ENCODE measurements at regions not wholly inside any gene's neighbourhood (a gene's known extent, or its start where the extent isn't known, plus 50 kb on each side); places are given as distances from the start of the nearest gene placed in this dataset.
A peak's percentile ranks its signal among the peaks of the same experiment; 100 is the strongest.

DNA sequence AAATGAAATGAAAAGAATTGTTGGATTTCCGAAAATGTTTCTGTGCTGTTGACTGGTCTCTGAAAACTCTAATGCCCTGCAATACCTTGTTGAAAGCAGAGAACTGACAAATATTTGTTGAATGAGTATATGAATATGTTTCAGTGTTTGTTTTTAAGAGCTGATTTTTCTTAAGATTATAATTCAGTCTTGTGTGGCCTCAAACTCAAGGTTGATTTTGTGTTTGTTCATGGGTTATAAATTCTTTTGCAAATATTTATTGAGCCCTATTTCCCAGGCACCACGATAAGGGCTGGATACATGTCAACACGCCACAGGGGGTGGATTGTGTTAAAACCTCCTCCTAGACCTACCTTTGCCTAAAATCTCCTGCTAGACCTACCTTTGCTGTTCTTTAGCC is 203.9 kb upstream of the PLPP4 start:
- intact Hi-C loops (cut with DNase I) = no loop called here
- no peak for DNase-seq

DNA sequence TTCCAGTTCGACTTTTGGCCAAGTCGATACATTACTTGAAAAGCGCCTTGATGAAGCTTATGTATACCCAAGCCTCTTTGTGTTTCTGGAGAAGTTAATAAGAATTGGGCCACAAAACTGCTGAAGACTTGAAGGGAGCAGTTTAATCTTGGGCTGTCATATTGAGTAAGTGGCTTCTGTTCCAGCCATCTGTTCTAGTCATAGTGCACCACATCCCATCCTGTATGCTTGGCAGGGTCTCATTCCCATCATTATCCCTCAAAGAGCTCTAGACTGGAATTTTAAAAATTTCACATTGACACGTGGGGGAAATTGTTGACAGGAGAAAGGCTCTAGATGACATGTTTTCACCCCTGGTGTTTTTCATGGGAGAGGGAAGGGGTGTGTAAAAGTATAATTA is 196.6 kb upstream of the PLPP4 start:
- intact Hi-C loops (cut with DNase I) = no loop called here
- DNase-seq = no peak

DNA sequence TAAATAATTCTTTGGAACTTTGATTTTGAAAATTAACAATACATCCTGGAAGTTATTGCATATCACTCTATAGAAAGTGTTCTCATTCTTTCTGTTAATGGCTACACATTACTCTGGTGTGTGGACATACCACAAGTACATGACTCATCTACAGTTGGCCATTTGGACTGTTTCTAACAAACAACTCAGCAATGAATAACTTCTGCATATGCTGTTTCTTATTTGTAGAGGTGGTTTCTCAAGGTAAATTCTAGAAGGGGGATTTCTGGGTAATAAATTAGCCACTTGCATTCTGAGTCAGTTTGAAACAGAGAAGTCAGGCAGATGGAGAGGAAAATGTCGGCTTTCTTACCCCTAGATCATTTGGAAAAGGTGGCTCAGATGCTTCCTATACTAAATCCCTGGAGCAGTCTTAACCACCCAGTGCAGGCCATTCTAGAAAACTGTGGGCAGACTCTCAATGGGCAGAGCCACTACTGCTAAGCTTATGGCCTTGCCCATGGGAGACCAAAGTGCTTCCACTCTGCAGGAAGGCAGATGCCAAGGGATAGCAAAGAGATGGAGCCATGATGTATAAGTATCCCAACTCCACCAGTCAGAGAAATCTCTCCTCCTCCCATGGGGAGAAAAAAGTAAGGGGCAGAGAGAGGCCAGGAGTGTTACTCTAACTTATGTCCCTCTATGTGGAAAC is 194.0 kb upstream of the PLPP4 start:
- no peak for DNase-seq
- intact Hi-C loops (cut with DNase I) = no loop called here

DNA sequence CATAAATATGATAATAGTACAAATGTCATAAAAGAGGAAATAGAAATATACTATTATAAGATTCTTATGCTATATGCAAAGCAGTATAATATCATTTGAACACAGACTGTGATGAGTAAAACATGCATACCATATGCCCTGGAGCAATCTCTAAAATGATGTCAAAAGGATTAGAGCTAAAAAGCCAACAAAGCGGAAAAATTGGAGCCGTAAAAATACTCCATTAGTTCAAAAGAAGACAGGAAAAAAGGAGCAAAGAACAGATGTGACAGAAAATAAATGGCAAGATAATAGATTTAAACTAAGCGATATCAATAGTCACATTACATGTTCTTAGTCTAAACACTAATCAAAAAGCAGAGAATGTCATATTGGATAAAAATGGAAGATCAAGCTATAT is 191.0 kb upstream of the PLPP4 start:
- DNase-seq = no peak
- intact Hi-C loops (cut with DNase I) = no loop called here

DNA sequence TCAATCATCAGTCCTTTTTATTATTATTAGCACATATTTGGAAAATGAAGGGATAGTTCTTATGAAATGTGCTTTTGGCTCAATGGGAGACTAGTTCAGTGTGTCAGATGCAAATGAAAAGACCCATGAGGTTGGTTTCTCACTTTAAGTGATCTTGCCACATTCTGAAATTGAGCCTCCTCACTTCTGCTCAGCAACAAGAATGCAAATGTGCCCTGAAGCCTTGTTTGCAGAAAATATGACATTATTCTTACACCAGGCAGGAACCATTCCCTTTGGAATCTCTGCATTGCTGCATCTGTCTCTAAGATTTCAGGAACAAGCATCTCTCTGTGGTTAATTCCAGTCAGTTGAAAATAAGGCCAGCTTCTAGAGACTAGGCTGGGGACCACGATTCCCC is 186.1 kb upstream of the PLPP4 start:
- intact Hi-C loops (cut with DNase I) = no loop called here
- no peak for DNase-seq

DNA sequence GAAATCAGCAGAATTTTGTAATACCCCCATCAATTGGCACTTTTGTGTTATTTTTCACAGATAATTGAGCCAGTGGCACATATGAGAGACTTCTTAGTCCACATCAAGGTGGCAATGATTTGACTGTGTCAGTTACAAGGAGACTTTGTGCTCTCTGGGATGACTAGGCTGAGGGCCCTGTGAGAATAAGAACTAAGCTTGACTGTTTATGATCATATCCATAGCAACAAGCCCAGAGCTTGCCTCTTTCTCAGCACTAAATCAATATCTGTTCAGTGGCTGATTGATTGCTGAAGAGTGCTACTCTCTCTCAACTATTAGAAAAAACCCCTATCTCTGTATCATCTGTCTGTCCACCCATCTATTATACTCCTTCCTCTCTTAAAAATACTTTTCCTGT is 185.3 kb upstream of the PLPP4 start:
- intact Hi-C loops (cut with DNase I) = no loop called here
- DNase-seq = no peak

DNA sequence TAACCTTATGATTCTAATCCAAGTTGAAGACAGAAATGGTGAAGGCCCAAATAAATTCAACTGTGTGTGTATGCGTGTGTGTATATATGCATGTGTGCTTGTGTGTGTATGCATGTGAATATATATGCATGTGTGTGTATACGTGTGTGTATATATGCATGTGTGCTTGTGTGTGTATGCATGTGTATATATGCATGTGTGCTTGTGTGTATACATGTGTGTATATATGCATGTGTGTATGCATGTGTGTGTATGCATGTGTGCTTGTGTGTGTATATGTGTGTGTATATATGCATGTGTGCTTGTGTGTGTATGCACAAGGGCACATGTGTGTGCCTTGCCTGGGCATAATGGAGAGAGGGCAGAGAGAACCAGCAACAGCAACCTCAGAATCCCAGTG is 184.7 kb upstream of the PLPP4 start:
- no peak for DNase-seq
- intact Hi-C loops (cut with DNase I) = no loop called here

DNA sequence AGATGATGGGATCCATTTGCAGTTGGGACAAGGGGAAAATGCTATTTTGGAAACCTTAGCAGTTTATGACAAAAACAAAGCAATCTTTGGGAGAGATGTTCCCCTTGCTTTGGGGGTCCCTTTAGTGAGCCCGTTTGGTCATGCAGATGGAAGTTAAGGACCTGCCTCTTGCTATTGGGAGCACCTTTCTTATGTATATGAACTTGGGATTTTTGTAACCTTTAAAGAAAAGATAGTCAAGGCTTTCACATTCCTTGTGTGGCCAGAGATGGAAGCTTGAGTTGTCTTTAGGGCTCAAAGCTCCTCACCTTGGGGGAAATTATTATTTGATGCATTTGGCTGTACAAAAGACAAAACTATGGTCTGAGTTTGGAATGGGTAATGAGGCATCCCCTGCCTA is 179.0 kb upstream of the PLPP4 start:
- no peak for DNase-seq
- intact Hi-C loops (cut with DNase I) = no loop called here

DNA sequence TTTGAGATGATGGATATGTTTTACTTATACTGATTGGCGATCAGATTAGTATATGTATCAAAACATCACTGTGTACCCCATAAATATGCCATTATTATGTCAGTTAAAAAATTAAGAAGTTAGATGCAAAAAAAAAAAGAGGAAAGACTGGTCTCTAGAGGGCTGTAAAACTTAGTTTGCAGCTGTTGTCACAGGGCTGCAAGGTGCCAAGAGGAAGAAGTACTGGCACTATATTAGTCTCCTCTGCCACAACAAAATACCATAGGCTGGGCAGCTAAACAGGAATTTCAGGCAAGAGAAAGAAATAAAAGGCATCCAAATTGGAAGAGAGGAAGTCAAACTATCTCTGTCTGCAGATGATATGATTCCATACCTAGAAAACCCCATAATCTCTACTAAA is 177.8 kb upstream of the PLPP4 start:
- DNase-seq = no peak
- intact Hi-C loops (cut with DNase I) = no loop called here

DNA sequence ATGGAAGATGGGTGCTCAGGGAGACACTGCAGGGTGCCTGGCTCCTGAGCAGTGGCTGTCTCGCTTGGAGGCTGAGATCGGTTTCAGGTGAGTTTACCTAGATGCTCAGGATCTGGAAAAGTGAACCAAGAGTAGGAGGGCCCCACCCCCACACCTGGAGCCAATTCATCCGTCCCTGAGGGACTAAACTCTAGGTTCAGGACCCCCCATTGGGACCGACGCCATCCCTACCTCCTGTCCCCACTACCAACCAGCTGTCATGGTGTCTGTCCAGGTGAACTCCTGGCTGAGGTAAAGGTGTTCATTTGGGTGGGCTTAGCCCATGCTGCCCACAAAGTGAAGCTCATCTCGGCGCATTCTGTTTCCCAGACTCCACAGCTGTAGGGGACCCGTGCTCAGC is 174.6 kb upstream of the PLPP4 start:
- DNase-seq = no peak
- intact Hi-C loops (cut with DNase I) = no loop called here

DNA sequence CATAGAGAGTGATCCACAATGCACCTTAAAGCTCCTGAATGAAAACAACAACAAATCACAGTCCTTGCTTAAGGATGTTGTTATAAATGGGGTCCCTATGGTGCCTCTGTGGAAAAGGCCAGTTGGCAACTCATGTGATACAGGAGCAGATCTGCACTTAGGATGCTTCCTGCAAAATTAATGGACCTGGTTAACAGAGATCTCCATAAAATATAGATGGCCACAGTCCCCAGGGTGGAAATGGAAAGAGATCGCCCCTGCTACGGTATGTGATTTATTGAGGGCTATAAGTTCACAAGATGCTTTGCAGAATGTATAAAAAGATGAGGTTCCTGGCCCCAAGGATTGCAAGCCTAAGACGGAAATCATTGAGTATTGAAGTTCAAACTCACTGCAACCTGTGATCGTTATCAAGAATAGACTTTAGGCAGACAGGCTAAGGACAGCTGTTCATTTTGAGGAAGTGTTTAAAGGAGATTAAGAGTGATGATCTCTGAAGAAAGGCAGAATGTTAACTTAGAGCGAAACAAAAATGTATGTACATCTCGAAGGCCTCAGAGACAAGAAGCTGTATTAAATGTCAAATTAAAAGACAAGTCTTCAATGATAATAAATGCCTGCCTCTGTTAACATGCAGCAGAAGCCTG is 174.1 kb upstream of the PLPP4 start:
- intact Hi-C loops (cut with DNase I) = no loop called here
- no peak for DNase-seq

DNA sequence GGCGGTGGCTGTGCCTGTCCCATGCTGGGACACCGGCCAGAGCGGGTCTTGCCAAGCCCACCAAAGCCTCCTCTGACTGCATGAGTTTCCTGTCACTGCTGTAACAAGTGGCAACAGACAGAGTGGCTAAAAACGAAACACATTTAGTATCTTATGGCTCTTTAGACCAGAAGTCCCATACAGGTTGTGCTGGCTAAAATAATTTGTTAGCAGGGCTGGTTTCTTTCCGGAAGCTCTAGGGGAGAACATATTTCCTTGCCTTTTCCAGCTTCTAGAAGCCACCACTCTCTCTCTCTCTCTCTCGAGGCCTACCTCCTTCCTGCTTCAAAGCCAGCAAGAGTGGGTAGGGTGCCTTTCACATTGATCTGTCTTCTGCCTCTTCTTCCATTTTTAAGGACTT is 171.6 kb upstream of the PLPP4 start:
- DNase-seq = no peak
- intact Hi-C loops (cut with DNase I) = no loop called here

DNA sequence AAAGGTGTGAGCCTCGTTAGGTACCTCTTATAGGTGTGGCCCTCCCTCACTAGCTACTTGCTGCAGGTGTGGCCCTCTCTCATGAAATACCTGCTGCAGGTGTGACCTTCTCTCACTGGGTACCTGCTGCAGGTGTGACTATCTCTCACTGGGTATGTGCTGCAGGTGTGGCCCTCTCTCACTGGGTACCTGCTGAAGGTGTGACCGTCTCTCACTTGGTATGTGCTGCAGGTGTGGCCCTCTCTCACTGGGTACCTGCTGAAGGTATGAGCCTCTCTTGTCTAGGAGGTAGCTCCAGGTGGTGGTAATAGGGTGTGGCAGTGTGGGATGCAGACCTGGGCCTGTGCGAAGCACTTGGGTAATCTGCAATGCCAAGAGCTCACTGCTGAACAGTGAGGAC is 170.7 kb upstream of the PLPP4 start:
- DNase-seq = no peak
- intact Hi-C loops (cut with DNase I) = no loop called here

DNA sequence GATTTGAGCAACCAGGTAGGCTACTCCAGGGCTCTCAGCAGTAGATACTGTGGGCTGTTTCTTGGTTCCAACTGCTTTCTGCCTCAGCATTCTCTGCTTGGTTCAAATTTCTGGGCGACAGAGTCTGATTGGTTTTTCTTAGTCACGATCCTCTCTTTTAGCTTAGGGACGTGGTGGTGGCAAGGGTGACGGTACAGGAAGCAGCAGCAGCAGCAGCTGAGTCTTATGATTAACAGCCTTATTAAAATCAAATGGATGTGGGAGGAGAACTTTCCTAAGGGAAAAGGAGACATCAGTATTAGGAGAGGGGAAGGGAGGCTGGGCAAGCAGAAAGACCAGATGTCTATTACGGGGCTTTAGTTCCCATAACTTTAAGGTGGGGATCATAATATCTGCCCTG is 156.5 kb upstream of the PLPP4 start:
- intact Hi-C loops (cut with DNase I) = no loop called here
- peak in 10 of 42 donors; percentile 2 to 33 (median 12) for DNase-seq

DNA sequence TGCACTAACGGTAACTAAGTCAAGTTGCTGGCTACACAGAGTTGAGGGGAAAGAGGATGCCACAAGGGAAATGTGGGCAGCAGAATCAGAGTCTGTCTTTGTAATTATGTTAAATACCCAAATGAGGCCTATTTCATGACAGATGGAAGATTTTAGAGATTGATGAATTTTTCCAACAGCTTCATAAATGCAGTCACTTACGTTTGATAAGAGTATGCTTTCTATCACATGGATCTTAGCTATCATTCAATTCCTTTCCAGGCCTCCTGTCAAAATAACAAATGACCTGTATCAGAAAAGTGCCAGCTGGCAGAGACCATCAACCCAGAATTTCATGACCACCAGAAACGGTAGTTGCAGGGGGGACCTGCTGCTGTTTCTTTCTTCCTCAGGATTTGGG is 148.4 kb upstream of the PLPP4 start:
- no peak for DNase-seq
- intact Hi-C loops (cut with DNase I) = no loop called here

DNA sequence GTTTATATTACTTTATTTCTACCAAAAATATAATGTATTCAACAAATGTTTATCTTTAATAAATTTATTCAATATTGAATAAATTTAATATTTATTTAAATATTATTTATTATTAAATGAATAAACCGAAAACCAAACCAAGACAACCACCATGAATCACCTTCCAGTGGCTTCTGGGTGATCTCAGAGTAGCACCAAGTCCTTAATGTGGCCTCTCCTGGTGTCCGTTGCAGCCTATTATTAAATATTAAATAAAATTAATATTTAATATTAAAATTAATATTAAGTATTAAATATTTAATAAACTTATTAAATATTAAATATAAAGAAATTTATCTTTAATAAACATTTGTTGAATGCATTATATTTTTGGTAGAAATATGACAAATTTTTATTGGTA is 143.3 kb upstream of the PLPP4 start:
- DNase-seq = no peak
- intact Hi-C loops (cut with DNase I) = no loop called here

DNA sequence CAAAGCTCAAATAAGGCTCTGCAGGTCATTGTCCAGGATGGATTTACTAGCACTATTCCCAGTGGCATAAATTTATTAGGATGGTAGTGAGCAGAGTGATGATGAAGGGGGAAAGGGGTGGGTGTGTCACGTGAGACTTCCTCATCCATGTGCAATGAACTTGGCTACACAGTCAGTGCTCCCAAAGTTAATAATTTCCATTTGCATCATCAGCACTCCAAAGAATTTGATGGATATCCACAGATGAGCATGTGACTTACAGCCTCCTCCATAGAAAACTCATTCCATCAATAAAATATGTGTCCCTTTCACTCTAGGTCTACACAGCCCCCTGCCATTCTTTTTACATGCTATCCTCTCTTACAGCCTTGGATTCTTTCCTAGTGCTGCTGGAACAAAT is 142.6 kb upstream of the PLPP4 start:
- no peak for DNase-seq
- intact Hi-C loops (cut with DNase I) = no loop called here

DNA sequence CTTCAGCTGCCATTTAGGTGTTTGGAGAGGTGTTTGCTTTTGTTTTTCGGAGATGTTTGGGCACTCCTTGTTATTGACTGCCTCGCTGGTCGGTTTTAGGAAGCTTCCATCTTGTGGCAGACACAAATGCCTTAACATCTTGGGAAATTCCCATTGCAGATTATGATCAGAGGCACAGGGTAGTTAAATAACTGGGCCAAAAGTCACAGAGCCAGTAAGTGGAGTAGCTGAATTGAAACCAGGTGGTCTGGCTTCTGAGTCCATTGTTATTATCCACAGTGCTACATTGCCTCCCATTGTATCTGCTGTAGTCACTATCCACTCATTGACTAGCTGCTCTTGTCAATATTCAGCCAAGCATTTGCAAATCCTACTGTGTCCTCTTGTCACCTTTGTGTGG is 138.2 kb upstream of the PLPP4 start:
- no peak for DNase-seq
- intact Hi-C loops (cut with DNase I) = no loop called here

DNA sequence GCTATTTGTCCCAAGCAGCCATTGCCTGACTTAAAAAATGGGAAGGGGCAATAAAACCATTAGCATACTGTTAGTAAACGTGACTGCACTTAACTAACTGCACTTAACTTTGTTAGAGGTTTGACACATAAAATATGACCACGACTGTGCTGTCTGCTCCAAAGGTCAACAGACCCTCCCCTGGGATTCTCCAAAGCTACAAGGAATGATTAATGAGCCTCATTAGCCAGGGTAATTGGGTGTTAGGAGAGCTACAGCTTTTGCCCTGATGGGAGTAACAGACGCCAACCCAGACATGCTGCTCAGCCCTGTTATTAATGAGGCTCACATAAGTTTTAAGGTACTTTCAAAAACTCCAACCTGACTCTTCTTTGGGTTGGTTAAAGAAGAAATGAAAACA is 129.4 kb upstream of the PLPP4 start:
- DNase-seq = no peak
- intact Hi-C loops (cut with DNase I) = no loop called here

DNA sequence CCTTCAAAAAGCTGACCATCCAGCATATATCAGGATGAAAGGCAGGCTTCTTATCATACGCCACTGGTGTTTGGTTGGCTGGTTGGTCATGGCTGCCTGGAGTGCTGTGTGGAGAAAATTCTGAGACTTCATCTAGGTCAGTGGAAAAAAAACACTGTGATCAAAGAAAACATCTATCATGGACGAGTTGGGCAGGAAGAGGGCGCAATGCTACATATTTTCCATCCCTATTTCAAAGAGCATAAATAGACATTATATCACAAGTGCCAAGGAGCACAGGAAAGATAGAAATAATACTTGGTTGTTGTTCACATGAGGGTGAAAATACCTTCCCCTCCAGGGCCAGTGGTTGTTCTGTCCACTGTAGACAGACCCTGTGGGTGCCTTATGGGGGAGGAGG is 128.4 kb upstream of the PLPP4 start:
- intact Hi-C loops (cut with DNase I) = no loop called here

DNA sequence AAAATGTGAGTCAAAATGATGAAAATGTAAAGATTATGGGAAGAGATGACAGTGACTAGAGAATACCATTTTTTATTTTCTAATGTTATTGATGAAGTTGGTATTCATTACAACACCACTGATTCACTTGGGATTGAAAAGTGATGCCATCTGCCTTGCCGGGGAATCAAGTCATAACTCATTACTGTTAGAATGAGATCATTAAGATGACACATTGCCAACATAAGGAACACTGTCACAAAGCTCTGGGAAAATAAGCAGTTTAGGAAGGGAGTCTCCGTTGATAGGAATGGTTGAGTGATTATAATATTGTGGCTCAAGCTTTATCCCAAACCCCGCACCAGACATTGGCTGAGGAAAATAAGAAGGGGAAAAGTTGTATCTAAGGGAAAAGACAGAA is 121.5 kb upstream of the PLPP4 start:
- no peak for DNase-seq
- intact Hi-C loops (cut with DNase I) = loop anchor here (10.0 kb wide), 1 partner anchor 641 kb away; no protein-coding TSS in a partner anchor

More for the DNA sequence above, 128.4 kb upstream of the PLPP4 start:
- DNase-seq = no peak
